ENCODE measurements at regions not wholly inside any gene's neighbourhood (a gene's known extent, or its start where the extent isn't known, plus 50 kb on each side); places are given as distances from the start of the nearest gene placed in this dataset.

GRCh38 chr5:51273021-51273420, 110.2 kb upstream of the ISL1 start:
- ATAC-seq (no peak), DNase-seq (ENCODE audit: low spot score) (no peak)

DNA sequence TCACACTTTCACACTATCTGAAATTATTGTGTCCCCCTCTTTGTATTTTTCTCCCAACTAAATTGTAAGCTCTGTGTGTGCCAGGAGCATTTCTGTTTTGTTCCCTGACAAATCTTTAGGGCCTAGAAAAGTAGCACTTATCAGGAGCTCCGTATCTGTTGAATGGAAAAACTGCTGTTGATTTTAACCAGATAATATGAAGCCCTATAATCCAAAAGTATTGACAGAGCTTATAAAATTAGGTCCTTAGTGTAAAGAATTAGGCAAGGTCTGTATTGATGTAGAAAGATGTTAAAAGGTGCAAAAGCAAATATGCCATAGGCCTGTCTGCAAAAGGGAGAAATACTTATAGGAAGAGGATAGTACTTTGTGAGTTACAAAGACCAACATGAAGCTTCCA, 109.4 kb upstream of the ISL1 start:
- ATAC-seq (no peak), DNase-seq (ENCODE audit: low spot score) (no peak)

- DNase-seq (ENCODE audit: low spot score) (no peak), ATAC-seq (no peak)
These were observed 107.8 kb upstream of the ISL1 start for GRCh38 chr5:51275428-51275827.

DNA sequence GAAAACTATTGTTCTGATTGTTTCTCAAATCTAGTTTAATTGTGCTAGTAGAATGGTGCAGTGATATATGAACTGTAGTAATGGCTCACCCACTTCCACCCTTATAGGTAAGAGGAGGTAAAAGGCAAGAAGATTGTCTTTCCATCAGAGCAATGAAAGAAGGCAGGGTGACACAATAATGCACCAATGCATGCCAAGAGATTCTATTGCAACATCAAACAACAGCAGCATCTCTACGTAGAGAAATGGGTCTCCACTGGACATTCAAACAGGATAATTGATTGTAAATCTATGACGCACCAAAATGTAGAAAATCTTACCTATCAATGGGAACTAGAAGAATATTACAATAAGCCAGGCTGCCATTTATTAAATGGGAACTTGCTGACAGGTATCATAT, 107.0 kb upstream of the ISL1 start:
- DNase-seq (ENCODE audit: low spot score) = no peak
- ATAC-seq = no peak

DNA sequence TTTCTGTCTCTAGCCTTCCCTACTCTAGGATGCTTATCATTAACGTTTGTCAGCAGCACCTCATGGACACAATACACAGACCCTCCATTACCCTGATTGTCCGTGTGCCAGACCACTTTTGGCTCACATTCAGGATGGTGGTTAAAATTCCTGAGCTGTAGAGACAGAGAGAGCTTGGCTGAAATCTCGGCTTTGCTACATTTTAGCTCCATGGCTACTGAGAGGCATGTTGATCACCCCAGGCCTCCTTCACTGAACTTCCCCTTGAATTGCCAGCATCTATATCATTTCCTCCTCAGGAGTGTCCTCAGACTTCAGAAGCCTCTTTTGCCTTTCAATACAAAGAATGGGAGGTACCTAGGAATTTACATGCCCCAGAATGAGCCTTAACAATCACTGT, 104.7 kb upstream of the ISL1 start:
- ATAC-seq (no peak), DNase-seq (ENCODE audit: low spot score) (no peak)

- ATAC-seq = no peak
- no peak for DNase-seq (ENCODE audit: low spot score)
These were observed 103.1 kb upstream of the ISL1 start for GRCh38 chr5:51279983-51280706.

DNA sequence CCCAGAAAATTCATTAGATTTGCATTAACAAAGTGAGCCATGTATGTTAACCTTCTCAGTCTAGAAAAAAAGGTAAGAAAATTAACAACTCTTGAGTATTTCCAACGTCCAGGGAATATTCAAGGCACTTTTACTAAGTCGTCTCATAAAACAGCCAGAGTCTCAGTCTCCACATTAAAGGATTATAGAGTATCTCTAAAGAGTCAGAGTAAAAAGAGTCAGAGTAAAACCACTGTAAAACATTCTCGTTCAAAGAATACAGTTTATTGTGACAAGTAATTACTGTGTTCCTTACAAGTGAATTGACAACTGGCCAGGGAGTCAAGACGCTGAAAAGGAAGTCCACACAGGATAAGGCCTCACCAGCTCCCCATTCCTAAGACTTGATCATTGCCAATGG, 97.2 kb upstream of the ISL1 start:
- ATAC-seq (no peak), DNase-seq (ENCODE audit: low spot score) (no peak)

GRCh38 chr5:51302343-51302742, 80.9 kb upstream of the ISL1 start:
- DNase-seq (ENCODE audit: low spot score) (no peak), ATAC-seq (no peak)

GRCh38 chr5:51326844-51327243, 56.4 kb upstream of the ISL1 start:
- ATAC-seq = no peak
- DNase-seq (ENCODE audit: low spot score) = no peak

Measured in left lobe of liver (tissue), 2 donors.